Stimulated activated CD4-positive, alpha-beta T cell treated with anti-CD3 and anti-CD28 coated beads, Interleukin-2, amount 100 ng/mL, for 48 hours (primary cell): ENCODE measurements at regions not wholly inside any gene's neighbourhood (a gene's known extent, or its start where the extent isn't known, plus 50 kb on each side); places are given as distances from the start of the nearest gene placed in this dataset.
"Not testable (repeated sequence)": the region's sequence is repeated elsewhere in the genome, so short reads cannot be mapped to it uniquely, and the experiment has no call there.

Experiments
- DNase-seq, 2 donors: peaks; one replicate each; pipeline ENCODE4 v3.0.0-alpha.2; 2020

- no peak for DNase-seq
Measured at GRCh38 chr2:72078773-72079172, 68.9 kb downstream of the CYP26B1 start.

- no peak for DNase-seq
Measured at GRCh38 chr2:72077702-72078169, 69.9 kb downstream of the CYP26B1 start.

- not testable (repeated sequence) for DNase-seq
Measured at GRCh38 chr2:72073373-72073772, 74.3 kb downstream of the CYP26B1 start.

- not testable (repeated sequence) for DNase-seq
Measured at GRCh38 chr2:72064197-72064596, 83.5 kb downstream of the CYP26B1 start.

- no peak for DNase-seq
Measured at GRCh38 chr2:72062336-72062735, 85.3 kb downstream of the CYP26B1 start.

GRCh38 chr2:72057308-72057707 is 90.4 kb downstream of the CYP26B1 start:
- no peak for DNase-seq

- no peak for DNase-seq
Measured at GRCh38 chr2:72051971-72052505, 95.6 kb downstream of the CYP26B1 start.

- no peak for DNase-seq
Measured at GRCh38 chr2:72051204-72051603, 96.5 kb downstream of the CYP26B1 start.

- DNase-seq: no peak
Measured at GRCh38 chr2:72050734-72051133, 96.9 kb downstream of the CYP26B1 start.

- no peak for DNase-seq
Measured at GRCh38 chr2:72048881-72049477, 98.7 kb downstream of the CYP26B1 start.

- no peak for DNase-seq
Measured at GRCh38 chr2:72043985-72044384, 103.7 kb downstream of the CYP26B1 start.

GRCh38 chr2:72041638-72042111 is 106.0 kb downstream of the CYP26B1 start:
- no peak for DNase-seq

GRCh38 chr2:72040629-72041571 is 106.8 kb downstream of the CYP26B1 start:
- DNase-seq: no peak

GRCh38 chr2:72038524-72038923 is 109.1 kb downstream of the CYP26B1 start:
- DNase-seq: no peak

GRCh38 chr2:72037261-72037666 is 110.4 kb downstream of the CYP26B1 start:
- DNase-seq: no peak

GRCh38 chr2:72036595-72036994 is 111.1 kb downstream of the CYP26B1 start:
- DNase-seq: no peak

GRCh38 chr2:72036173-72036545 is 111.5 kb downstream of the CYP26B1 start:
- DNase-seq: no peak

- no peak for DNase-seq
Measured at GRCh38 chr2:72035518-72036172, 112.0 kb downstream of the CYP26B1 start.

- no peak for DNase-seq
Measured at GRCh38 chr2:72034353-72035095, 113.1 kb downstream of the CYP26B1 start.

- DNase-seq: no peak
Measured at GRCh38 chr2:72033636-72034035, 114.0 kb downstream of the CYP26B1 start.

GRCh38 chr2:72032481-72033041 is 115.1 kb downstream of the CYP26B1 start:
- DNase-seq: no peak
